PC-9 (cell line): ENCODE measurements at regions not wholly inside any gene's neighbourhood (a gene's known extent, or its start where the extent isn't known, plus 50 kb on each side); places are given as distances from the start of the nearest gene placed in this dataset.

Experiments
- BruUV-seq: library from RNA; stranded (reverse); fragments of 400-500 nt; replicated peaks from 2 replicates; lab custom pipeline; 2021; lab: Mats Ljungman, UMichigan
- CTCF ChIA-PET: fragments of 300-600 bp; sonication (Branson Sonifier 250); formaldehyde crosslinking; loops from one replicate; lab custom pipeline; 2022; ENCODE audit warnings: antibody characterized with exemption; lab: Charles Lee
- POLR2A ChIA-PET: fragments of 300-600 bp; sonication (Branson Sonifier 250); formaldehyde crosslinking; loops from one replicate; lab custom pipeline; 2022; ENCODE audit warnings: antibody characterized with exemption; ENCODE audit not compliant: unreplicated experiment; lab: Charles Lee
- DNase-seq, 2 experiments: peaks; one replicate each; pipeline versions ENCODE4 v3.0.0 to v3.0.0-alpha.2; 2015 to 2022; ENCODE audit warnings: mixed read lengths in 1 of 2
- H2AFZ ChIP-seq: fragments of 200-600 bp; sonication (generic); 2 replicates; pipeline ENCODE4 v1.8.1; 2017; ENCODE audit warnings: antibody characterized with exemption
- H3F3A ChIP-seq: fragments of 200-600 bp; sonication (generic); 2 replicates; pipeline ENCODE4 v1.8.1; 2017; ENCODE audit warnings: antibody characterized with exemption, mild to moderate bottlenecking, low read depth; ENCODE audit not compliant: insufficient read depth
- H3K27ac ChIP-seq: fragments of 200-600 bp; sonication (generic); 2 replicates; pipeline ENCODE4 v1.6.1; 2016; ENCODE audit warnings: mixed run types
- H3K27me3 ChIP-seq: fragments of 200-600 bp; sonication (generic); 2 replicates; pipeline ENCODE4 v1.6.1; 2016; ENCODE audit warnings: low read depth, mixed run types; ENCODE audit not compliant: insufficient read depth
- H3K36me3 ChIP-seq: fragments of 200-600 bp; sonication (generic); 2 replicates; pipeline ENCODE4 v1.6.1; 2016; ENCODE audit warnings: low read depth, mixed run types
- H3K4me1 ChIP-seq: fragments of 200-600 bp; sonication (generic); replicated peaks from 2 replicates; pipeline ENCODE4 v1.6.1; 2016; ENCODE audit warnings: mixed run types; ENCODE audit not compliant: insufficient read depth
- H3K4me2 ChIP-seq: fragments of 200-600 bp; sonication (generic); 2 replicates; pipeline ENCODE4 v1.6.1; 2017; ENCODE audit warnings: mixed run types
- H3K4me3 ChIP-seq: fragments of 200-600 bp; sonication (generic); 2 replicates; pipeline ENCODE4 v1.6.1; 2016; ENCODE audit warnings: mixed run types
- H3K79me2 ChIP-seq: fragments of 200-600 bp; sonication (generic); 2 replicates; pipeline ENCODE4 v1.6.1; 2017; ENCODE audit warnings: low read depth, mixed run types
- H3K9me2 ChIP-seq: fragments of 200-600 bp; sonication (generic); 2 replicates; pipeline ENCODE4 v1.8.1; 2017; ENCODE audit warnings: mild to moderate bottlenecking; ENCODE audit not compliant: insufficient read depth
- H3K9me3 ChIP-seq: fragments of 200-600 bp; sonication (generic); 2 replicates; pipeline ENCODE4 v1.8.1; 2016; ENCODE audit warnings: low read depth; ENCODE audit not compliant: insufficient read depth
- H4K20me1 ChIP-seq: fragments of 200-600 bp; sonication (generic); 2 replicates; pipeline ENCODE4 v1.8.1; 2017; ENCODE audit not compliant: insufficient read depth
- EZH2 ChIP-seq: fragments of 200-600 bp; sonication (generic); IDR thresholded peaks from 2 replicates; pipeline ENCODE4 v1.8.0; 2017; ENCODE audit warnings: antibody characterized with exemption, low read depth
- intact Hi-C: fragments of 100-400 bp; cut with micrococcal nuclease; formaldehyde crosslinking; loops from one replicate; pipeline ENCODE4 v1.10.0; 2022; ENCODE audit not compliant: unreplicated experiment
- TF ChIP-seq, protein P1 (sequence below): fragments of 200-600 bp; sonication (generic); conservative IDR thresholded peaks from 2 replicates; pipeline ENCODE4 v1.6.1; 2017; ENCODE audit warnings: mixed run types, antibody characterized with exemption, mild to moderate bottlenecking, moderate library complexity

DNA sequence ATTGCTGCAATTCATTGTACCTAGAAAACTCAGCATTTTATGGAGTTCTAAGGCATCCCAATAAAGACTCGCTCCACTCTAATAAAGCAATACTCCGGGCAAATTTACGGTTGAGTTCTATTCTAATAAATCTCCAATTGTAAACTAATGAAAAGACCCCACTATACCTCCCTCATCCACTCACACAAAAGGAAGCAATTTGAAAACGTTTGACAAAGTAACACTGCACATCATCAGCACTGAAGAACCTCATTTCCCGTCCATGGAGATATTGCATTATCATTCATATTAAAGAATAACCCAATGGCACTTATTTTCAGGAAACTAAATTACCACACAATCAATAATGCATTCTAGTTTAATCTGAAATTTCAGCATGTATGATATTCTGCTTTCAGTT lies 111.0 kb upstream of the LMO3 start:
- CTCF ChIA-PET = no interaction called here
- H3K27ac ChIP-seq = no peak overlapping the region
- H3F3A ChIP-seq = no peaks in the 10 kb centered on the region
- no peak for DNase-seq
- BruUV-seq = no TSS peak
- H3K36me3 ChIP-seq = no peaks in the 10 kb centered on the region
- no peak overlapping the region for H3K4me3 ChIP-seq
- no peaks in the 10 kb centered on the region for H3K4me1 ChIP-seq
- intact Hi-C loops = no loop called here
- TF ChIP-seq EZH2 = no peak
- TF ChIP-seq, protein P1, sequence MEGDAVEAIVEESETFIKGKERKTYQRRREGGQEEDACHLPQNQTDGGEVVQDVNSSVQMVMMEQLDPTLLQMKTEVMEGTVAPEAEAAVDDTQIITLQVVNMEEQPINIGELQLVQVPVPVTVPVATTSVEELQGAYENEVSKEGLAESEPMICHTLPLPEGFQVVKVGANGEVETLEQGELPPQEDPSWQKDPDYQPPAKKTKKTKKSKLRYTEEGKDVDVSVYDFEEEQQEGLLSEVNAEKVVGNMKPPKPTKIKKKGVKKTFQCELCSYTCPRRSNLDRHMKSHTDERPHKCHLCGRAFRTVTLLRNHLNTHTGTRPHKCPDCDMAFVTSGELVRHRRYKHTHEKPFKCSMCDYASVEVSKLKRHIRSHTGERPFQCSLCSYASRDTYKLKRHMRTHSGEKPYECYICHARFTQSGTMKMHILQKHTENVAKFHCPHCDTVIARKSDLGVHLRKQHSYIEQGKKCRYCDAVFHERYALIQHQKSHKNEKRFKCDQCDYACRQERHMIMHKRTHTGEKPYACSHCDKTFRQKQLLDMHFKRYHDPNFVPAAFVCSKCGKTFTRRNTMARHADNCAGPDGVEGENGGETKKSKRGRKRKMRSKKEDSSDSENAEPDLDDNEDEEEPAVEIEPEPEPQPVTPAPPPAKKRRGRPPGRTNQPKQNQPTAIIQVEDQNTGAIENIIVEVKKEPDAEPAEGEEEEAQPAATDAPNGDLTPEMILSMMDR = no peak
- no peaks in the 10 kb centered on the region for H4K20me1 ChIP-seq
- H3K9me3 ChIP-seq = no peaks in the 10 kb centered on the region
- H2AFZ ChIP-seq = no peak overlapping the region
- H3K27me3 ChIP-seq = no peaks in the 10 kb centered on the region
- POLR2A ChIA-PET = interaction anchor here (0.6 kb wide), 1 partner anchor 13 kb away, joined by 4 read pairs; no protein-coding TSS in a partner anchor
- H3K79me2 ChIP-seq = no peaks in the 10 kb centered on the region
- H3K9me2 ChIP-seq = no peaks in the 10 kb centered on the region
- H3K4me2 ChIP-seq = no peak overlapping the region

DNA sequence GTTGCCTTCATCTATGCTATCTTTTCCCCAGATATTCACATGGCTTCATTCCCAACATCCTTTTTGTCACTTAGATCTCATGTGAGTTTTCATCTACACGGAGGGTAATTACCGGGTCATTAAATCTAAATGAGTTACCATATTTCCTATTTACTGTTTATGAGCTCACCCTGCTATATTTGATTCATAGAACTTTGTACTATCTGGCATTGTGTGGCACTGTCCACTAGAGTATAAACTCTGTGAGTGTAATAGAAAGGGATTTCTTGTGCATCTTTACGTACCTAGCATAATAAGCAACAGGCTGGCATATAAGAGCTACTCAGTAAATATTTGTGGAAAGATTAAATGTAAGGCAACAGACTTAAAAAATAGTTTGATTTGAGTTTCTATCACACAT lies 86.1 kb upstream of the LMO3 start:
- no peaks in the 10 kb centered on the region for H3K36me3 ChIP-seq
- no peak overlapping the region for H3K27ac ChIP-seq
- intact Hi-C loops = no loop called here
- no TSS peak for BruUV-seq
- no peaks in the 10 kb centered on the region for H3K9me3 ChIP-seq
- H2AFZ ChIP-seq = no peak overlapping the region
- ChIA-PET POLR2A (no interaction called here), CTCF (no interaction called here)
- no peaks in the 10 kb centered on the region for H3F3A ChIP-seq
- H3K4me3 ChIP-seq = no peak overlapping the region
- no peaks in the 10 kb centered on the region for H4K20me1 ChIP-seq
- no peaks in the 10 kb centered on the region for H3K4me1 ChIP-seq
- no peak overlapping the region for H3K4me2 ChIP-seq
- no peaks in the 10 kb centered on the region for H3K27me3 ChIP-seq
- TF ChIP-seq EZH2 = no peak
- TF ChIP-seq, protein P1 = no peak
- H3K9me2 ChIP-seq = no peaks in the 10 kb centered on the region
- no peaks in the 10 kb centered on the region for H3K79me2 ChIP-seq
- DNase-seq = no peak

DNA sequence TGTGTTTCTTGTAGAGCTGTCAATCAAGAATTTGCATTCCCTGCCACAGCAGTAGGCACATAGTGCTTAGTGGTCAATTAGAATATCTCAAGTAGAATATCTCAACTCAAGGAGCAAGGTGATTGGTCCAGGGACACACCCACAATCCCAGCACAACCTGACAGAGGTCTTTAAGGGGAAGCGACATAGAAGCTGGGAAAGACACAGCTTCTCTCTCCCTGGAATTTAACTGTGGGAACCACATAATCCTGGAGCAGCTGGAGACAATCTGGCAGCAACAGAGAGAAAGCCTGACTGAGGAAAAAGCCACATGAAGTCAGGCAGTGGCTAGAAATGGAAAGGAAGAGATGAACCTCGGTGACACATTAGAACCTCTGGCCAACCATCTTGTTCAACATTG lies 85.7 kb upstream of the LMO3 start:
- no peak overlapping the region for H2AFZ ChIP-seq
- DNase-seq = no peak
- no peaks in the 10 kb centered on the region for H3K9me3 ChIP-seq
- no peak overlapping the region for H3K27ac ChIP-seq
- no peaks in the 10 kb centered on the region for H3F3A ChIP-seq
- intact Hi-C loops = no loop called here
- no TSS peak for BruUV-seq
- H3K4me1 ChIP-seq = no peaks in the 10 kb centered on the region
- POLR2A ChIA-PET = no interaction called here
- CTCF ChIA-PET = no interaction called here
- no peaks in the 10 kb centered on the region for H3K79me2 ChIP-seq
- H3K4me2 ChIP-seq = no peak overlapping the region
- no peaks in the 10 kb centered on the region for H4K20me1 ChIP-seq
- TF ChIP-seq EZH2 = no peak
- TF ChIP-seq, protein P1 = no peak
- no peaks in the 10 kb centered on the region for H3K36me3 ChIP-seq
- H3K4me3 ChIP-seq = no peak overlapping the region
- H3K27me3 ChIP-seq = no peaks in the 10 kb centered on the region
- no peaks in the 10 kb centered on the region for H3K9me2 ChIP-seq
